ENCODE measurements at regions not wholly inside any gene's neighbourhood (a gene's known extent, or its start where the extent isn't known, plus 50 kb on each side); places are given as distances from the start of the nearest gene placed in this dataset.

- H3K9me3 Mint-ChIP-seq (ENCODE audit: unreplicated experiment): no peaks in the 10 kb centered on the region
- no peak for TF ChIP-seq CTCF (IDR thresholded peaks at IDR 0.05; ENCODE audit: unreplicated experiment)
- no peak overlapping the region for H3K4me3 Mint-ChIP-seq (ENCODE audit: unreplicated experiment)
- H3K27ac Mint-ChIP-seq (ENCODE audit: unreplicated experiment): no peak overlapping the region
- H3K27me3 Mint-ChIP-seq (ENCODE audit: unreplicated experiment): no peaks in the 10 kb centered on the region
- no peak for DNase-seq (ENCODE audit: low spot score)
- no peaks in the 10 kb centered on the region for H3K4me1 Mint-ChIP-seq (ENCODE audit: unreplicated experiment)
- no peaks in the 10 kb centered on the region for H3K36me3 Mint-ChIP-seq (ENCODE audit: low read depth, unreplicated experiment)
These were observed 154.7 kb downstream of the KTN1 start for GRCh38 chr14:55734731-55735130.

- Mint-ChIP-seq H3K36me3 (ENCODE audit: low read depth, unreplicated experiment) (no peaks in the 10 kb centered on the region), H3K27me3 (ENCODE audit: unreplicated experiment) (no peaks in the 10 kb centered on the region), H3K9me3 (ENCODE audit: unreplicated experiment) (no peaks in the 10 kb centered on the region), H3K27ac (ENCODE audit: unreplicated experiment) (no peak overlapping the region), H3K4me3 (ENCODE audit: unreplicated experiment) (no peak overlapping the region), H3K4me1 (ENCODE audit: unreplicated experiment) (peaks cover 4% of the 10 kb centered on the region)
- DNase-seq (ENCODE audit: low spot score): no peak
- no peak for TF ChIP-seq CTCF (IDR thresholded peaks at IDR 0.05; ENCODE audit: unreplicated experiment)
These were observed 160.1 kb downstream of the KTN1 start for GRCh38 chr14:55739967-55740648.

- H3K9me3 Mint-ChIP-seq (ENCODE audit: unreplicated experiment): no peaks in the 10 kb centered on the region
- no peak overlapping the region for H3K4me3 Mint-ChIP-seq (ENCODE audit: unreplicated experiment)
- H3K27me3 Mint-ChIP-seq (ENCODE audit: unreplicated experiment): no peaks in the 10 kb centered on the region
- no peak overlapping the region for H3K27ac Mint-ChIP-seq (ENCODE audit: unreplicated experiment)
- no peak for DNase-seq (ENCODE audit: low spot score)
- no peaks in the 10 kb centered on the region for H3K36me3 Mint-ChIP-seq (ENCODE audit: low read depth, unreplicated experiment)
- H3K4me1 Mint-ChIP-seq (ENCODE audit: unreplicated experiment): peaks cover 4% of the 10 kb centered on the region
- no peak for TF ChIP-seq CTCF (IDR thresholded peaks at IDR 0.05; ENCODE audit: unreplicated experiment)
These were observed 160.6 kb downstream of the KTN1 start for GRCh38 chr14:55740649-55740989.

GRCh38 chr14:55741240-55741639 is 161.2 kb downstream of the KTN1 start:
- Mint-ChIP-seq H3K36me3 (ENCODE audit: low read depth, unreplicated experiment) (no peaks in the 10 kb centered on the region), H3K27me3 (ENCODE audit: unreplicated experiment) (no peaks in the 10 kb centered on the region), H3K4me1 (ENCODE audit: unreplicated experiment) (peaks cover 4% of the 10 kb centered on the region), H3K4me3 (ENCODE audit: unreplicated experiment) (no peak overlapping the region), H3K9me3 (ENCODE audit: unreplicated experiment) (no peaks in the 10 kb centered on the region), H3K27ac (ENCODE audit: unreplicated experiment) (no peak overlapping the region)
- no peak for DNase-seq (ENCODE audit: low spot score)
- no peak for TF ChIP-seq CTCF (IDR thresholded peaks at IDR 0.05; ENCODE audit: unreplicated experiment)

GRCh38 chr14:55743551-55743950 is 163.5 kb downstream of the KTN1 start:
- no peaks in the 10 kb centered on the region for H3K9me3 Mint-ChIP-seq (ENCODE audit: unreplicated experiment)
- DNase-seq (ENCODE audit: low spot score): no peak
- H3K27ac Mint-ChIP-seq (ENCODE audit: unreplicated experiment): no peak overlapping the region
- no peak for TF ChIP-seq CTCF (IDR thresholded peaks at IDR 0.05; ENCODE audit: unreplicated experiment)
- H3K4me3 Mint-ChIP-seq (ENCODE audit: unreplicated experiment): no peak overlapping the region
- H3K36me3 Mint-ChIP-seq (ENCODE audit: low read depth, unreplicated experiment): no peaks in the 10 kb centered on the region
- no peaks in the 10 kb centered on the region for H3K27me3 Mint-ChIP-seq (ENCODE audit: unreplicated experiment)
- peaks cover 4% of the 10 kb centered on the region for H3K4me1 Mint-ChIP-seq (ENCODE audit: unreplicated experiment)
